Esophagus muscularis mucosa (tissue), 3 donors: ENCODE measurements at regions not wholly inside any gene's neighbourhood (a gene's known extent, or its start where the extent isn't known, plus 50 kb on each side); places are given as distances from the start of the nearest gene placed in this dataset.
"Not testable (repeated sequence)": the region's sequence is repeated elsewhere in the genome, so short reads cannot be mapped to it uniquely, and the experiment has no call there.

ENCODE experiments used
- POLR2A ChIP-seq: fragments of 450-650 bp; IDR thresholded peaks from one replicate; pipeline ENCODE4 v1.6.1; 2017; ENCODE audit warnings: antibody characterized with exemption, moderate library complexity, mild to moderate bottlenecking, low read depth
- TF ChIP-seq, protein P1 (sequence below), 3 experiments: fragments of 200-600 bp in 2 of 3; fragments of 450-650 bp in 1 of 3; sonication (generic) in 2 of 3; IDR thresholded peaks; one replicate each; pipeline ENCODE4 v1.5.1; 2017 to 2019; ENCODE audit warnings: antibody characterized with exemption in 3 of 3, mild to moderate bottlenecking in 2 of 3, moderate library complexity in 1 of 3

DNA sequence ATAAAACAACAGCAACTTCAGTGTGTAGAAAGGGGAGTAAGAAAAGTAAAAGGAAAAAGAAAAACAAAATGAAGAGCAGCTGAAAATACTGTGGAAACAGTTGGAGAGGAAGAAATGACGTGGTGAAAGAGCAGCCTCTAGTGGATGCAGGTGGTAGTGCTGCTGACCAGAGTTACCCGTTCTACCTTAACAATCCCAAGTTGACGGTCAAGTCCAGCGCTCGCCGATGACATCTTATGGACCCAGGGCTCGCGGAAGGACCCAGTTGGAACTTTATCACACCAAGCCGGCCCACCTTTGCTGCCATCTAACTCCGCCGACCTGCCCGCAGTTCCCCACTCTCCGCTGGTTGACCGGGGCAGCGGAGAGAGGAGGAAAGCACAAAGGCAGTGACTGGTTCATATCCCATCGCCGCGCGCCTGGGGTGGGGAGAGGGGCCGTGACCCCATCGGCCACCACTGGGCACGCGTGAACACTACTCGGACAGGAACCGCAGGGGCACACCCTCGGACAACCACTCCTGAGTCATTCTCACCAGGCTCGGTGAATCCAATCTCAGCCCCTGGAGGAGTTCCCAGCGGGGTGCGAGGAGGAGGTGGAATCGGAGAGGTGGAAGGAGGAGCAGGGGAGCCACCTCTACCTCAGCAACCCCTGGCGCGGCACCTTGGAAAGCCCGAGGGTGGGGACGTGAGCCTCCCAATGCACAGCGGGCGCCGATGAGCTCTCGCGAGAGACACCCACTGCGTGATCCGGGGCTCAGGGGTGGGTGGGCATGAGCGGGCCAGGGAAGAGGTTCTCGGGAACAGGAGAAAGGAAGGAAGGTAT is 300.7 kb downstream of the CDY2B start:
- TF ChIP-seq POLR2A, result not testable (repeated sequence)
- TF ChIP-seq, protein P1, sequence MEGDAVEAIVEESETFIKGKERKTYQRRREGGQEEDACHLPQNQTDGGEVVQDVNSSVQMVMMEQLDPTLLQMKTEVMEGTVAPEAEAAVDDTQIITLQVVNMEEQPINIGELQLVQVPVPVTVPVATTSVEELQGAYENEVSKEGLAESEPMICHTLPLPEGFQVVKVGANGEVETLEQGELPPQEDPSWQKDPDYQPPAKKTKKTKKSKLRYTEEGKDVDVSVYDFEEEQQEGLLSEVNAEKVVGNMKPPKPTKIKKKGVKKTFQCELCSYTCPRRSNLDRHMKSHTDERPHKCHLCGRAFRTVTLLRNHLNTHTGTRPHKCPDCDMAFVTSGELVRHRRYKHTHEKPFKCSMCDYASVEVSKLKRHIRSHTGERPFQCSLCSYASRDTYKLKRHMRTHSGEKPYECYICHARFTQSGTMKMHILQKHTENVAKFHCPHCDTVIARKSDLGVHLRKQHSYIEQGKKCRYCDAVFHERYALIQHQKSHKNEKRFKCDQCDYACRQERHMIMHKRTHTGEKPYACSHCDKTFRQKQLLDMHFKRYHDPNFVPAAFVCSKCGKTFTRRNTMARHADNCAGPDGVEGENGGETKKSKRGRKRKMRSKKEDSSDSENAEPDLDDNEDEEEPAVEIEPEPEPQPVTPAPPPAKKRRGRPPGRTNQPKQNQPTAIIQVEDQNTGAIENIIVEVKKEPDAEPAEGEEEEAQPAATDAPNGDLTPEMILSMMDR (IDR thresholded peaks at IDR 0.05), result not testable (repeated sequence)
